C4-2B (cell line): ENCODE measurements at regions not wholly inside any gene's neighbourhood (a gene's known extent, or its start where the extent isn't known, plus 50 kb on each side); places are given as distances from the start of the nearest gene placed in this dataset.

Experiments
- H3K27ac ChIP-seq: fragments of 450-650 bp; 2 replicates; pipeline ENCODE4 v1.5.1; 2017
- CTCF ChIP-seq: fragments of 450-650 bp; conservative IDR thresholded peaks from 2 replicates; pipeline ENCODE4 v1.5.1; 2017; ENCODE audit warnings: mild to moderate bottlenecking
- ZFX ChIP-seq: fragments of 450-650 bp; IDR thresholded peaks from 2 replicates; pipeline ENCODE4 v1.6.1; 2017

- no peak overlapping the region for H3K27ac ChIP-seq
- TF ChIP-seq CTCF (no peak), ZFX (no peak)
Measured at GRCh38 chr4:32254216-32254615, 1534.0 kb downstream of the PCDH7 start.

GRCh38 chr4:32258986-32259385, 1538.8 kb downstream of the PCDH7 start:
- H3K27ac ChIP-seq, result no peak overlapping the region
- TF ChIP-seq CTCF (no peak), ZFX (no peak)

- H3K27ac ChIP-seq, result no peak overlapping the region
- no peak for TF ChIP-seq CTCF
- no peak for TF ChIP-seq ZFX
Measured at GRCh38 chr4:32261196-32261595, 1541.0 kb downstream of the PCDH7 start.

- no peak overlapping the region for H3K27ac ChIP-seq
- peak; percentile 37 for TF ChIP-seq CTCF
- TF ChIP-seq ZFX, result no peak
Measured at GRCh38 chr4:32268863-32269262, 1548.7 kb downstream of the PCDH7 start.

GRCh38 chr4:32290102-32290501, 1569.9 kb downstream of the PCDH7 start:
- no peak for TF ChIP-seq ZFX
- no peak for TF ChIP-seq CTCF

GRCh38 chr4:32318926-32319325, 1598.8 kb downstream of the PCDH7 start:
- H3K27ac ChIP-seq, result no peak overlapping the region
- TF ChIP-seq CTCF, result no peak
- no peak for TF ChIP-seq ZFX

More at GRCh38 chr4:32290102-32290501, 1569.9 kb downstream of the PCDH7 start:
- no peak overlapping the region for H3K27ac ChIP-seq

GRCh38 chr4:32321421-32321820, 1601.3 kb downstream of the PCDH7 start:
- no peak for TF ChIP-seq ZFX
- TF ChIP-seq CTCF, result no peak

More at GRCh38 chr4:32321421-32321820, 1601.3 kb downstream of the PCDH7 start:
- H3K27ac ChIP-seq, result no peak overlapping the region
